ENCODE measurements at regions not wholly inside any gene's neighbourhood (a gene's known extent, or its start where the extent isn't known, plus 50 kb on each side); places are given as distances from the start of the nearest gene placed in this dataset.

DNA sequence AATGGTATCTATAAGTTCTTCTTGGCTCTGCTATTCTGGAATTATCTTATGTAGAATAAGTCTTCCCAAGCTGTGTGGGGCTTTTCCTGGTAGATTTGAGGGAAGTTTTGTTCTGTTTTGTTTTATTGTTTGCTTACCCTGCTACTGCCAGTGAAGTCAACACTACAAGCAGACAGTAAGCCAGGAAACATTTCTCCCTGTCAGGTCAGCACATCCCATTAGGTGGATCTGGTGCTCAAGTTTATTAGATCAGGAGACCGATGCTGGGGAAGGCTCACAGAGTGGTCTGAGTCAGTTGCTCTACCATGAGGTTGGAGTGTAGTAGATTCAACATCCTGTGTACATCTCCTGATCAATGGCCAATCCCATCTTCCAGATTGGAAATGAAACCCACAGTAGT is 79.1 kb downstream of the ADRB2 start:
- TF ChIP-seq POLR2A (IDR thresholded peaks at IDR 0.05): no peak
- TF ChIP-seq, protein P1, sequence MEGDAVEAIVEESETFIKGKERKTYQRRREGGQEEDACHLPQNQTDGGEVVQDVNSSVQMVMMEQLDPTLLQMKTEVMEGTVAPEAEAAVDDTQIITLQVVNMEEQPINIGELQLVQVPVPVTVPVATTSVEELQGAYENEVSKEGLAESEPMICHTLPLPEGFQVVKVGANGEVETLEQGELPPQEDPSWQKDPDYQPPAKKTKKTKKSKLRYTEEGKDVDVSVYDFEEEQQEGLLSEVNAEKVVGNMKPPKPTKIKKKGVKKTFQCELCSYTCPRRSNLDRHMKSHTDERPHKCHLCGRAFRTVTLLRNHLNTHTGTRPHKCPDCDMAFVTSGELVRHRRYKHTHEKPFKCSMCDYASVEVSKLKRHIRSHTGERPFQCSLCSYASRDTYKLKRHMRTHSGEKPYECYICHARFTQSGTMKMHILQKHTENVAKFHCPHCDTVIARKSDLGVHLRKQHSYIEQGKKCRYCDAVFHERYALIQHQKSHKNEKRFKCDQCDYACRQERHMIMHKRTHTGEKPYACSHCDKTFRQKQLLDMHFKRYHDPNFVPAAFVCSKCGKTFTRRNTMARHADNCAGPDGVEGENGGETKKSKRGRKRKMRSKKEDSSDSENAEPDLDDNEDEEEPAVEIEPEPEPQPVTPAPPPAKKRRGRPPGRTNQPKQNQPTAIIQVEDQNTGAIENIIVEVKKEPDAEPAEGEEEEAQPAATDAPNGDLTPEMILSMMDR (IDR thresholded peaks at IDR 0.05): no peak

Measured in heart left ventricle (tissue), 13 donors.